HG03378 (cell line): ENCODE measurements at regions not wholly inside any gene's neighbourhood (a gene's known extent, or its start where the extent isn't known, plus 50 kb on each side); places are given as distances from the start of the nearest gene placed in this dataset.

Experiments used
- ATAC-seq: cut with Tn5 transposase; IDR thresholded peaks from one replicate; pipeline ENCODE4 v1.9.1; 2021; ENCODE audit warnings: mild to moderate bottlenecking, moderate library complexity; ENCODE audit not compliant: unreplicated experiment

GRCh38 chr2:41916177-41916576 lies 131.6 kb upstream of the PKDCC start:
- ATAC-seq: no peak

DNA sequence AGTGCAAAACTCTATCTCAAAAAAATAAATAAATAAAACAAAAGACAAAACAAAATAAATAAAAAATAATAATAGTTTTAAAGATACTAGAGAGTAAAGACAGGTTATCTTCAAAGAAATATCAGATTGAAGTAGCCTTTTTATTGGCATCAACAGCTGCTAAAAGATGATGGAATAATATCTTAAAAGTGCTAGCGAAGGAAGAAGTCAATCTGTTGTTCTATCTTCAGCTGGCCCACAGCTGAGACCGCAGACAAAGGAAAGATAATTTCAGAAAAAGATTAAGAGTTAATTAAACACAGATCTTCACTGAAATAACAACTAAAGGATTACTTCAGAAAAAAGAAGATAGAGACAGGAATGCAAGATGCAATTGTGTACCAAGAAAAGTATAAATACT lies 130.2 kb upstream of the PKDCC start:
- no peak for ATAC-seq

DNA sequence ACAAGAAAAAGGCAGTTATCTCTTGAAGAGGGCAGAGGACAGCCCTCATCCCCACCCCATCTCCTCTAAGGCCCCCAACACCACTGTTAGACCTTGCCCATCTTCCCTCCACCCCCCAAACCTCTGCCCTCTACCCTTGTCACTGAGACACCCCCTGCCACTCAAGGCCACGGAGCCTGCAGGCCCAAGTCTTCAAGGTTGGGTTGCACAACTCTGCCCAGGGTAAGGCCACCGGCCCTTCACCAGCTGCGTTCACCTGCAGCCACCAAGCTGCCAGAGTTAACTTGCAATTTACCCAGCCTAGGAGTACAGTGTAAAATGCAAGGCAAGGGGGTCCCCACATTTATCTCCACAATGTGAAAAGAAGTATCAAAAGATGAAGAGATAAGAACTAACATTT lies 128.7 kb upstream of the PKDCC start:
- no peak for ATAC-seq

GRCh38 chr2:41920181-41920580 lies 127.6 kb upstream of the PKDCC start:
- no peak for ATAC-seq

DNA sequence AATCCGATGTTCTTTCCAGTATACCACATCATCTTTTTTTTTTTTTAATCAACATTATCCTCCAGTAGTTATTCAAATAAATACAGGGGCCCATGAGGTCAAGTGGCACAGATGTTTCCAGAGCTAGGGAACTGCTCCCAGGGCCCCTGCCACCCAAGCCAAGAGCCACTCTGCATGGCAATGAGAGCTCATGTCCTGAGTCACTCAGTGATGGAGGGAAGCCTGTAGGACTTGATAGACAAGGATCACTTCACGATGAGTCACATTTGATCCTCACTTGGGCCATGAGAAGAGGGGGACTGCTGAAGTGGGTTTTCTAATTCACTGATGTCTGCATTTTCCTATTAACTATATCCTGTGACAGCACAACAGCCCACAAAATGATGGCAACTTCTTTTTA lies 127.0 kb upstream of the PKDCC start:
- no peak for ATAC-seq

GRCh38 chr2:41922177-41922576 lies 125.6 kb upstream of the PKDCC start:
- no peak for ATAC-seq

GRCh38 chr2:41923156-41923786 lies 124.5 kb upstream of the PKDCC start:
- no peak for ATAC-seq

GRCh38 chr2:41924024-41924423 lies 123.8 kb upstream of the PKDCC start:
- ATAC-seq: no peak

- no peak for ATAC-seq
Measured at GRCh38 chr2:41924709-41925408, 123.0 kb upstream of the PKDCC start.

DNA sequence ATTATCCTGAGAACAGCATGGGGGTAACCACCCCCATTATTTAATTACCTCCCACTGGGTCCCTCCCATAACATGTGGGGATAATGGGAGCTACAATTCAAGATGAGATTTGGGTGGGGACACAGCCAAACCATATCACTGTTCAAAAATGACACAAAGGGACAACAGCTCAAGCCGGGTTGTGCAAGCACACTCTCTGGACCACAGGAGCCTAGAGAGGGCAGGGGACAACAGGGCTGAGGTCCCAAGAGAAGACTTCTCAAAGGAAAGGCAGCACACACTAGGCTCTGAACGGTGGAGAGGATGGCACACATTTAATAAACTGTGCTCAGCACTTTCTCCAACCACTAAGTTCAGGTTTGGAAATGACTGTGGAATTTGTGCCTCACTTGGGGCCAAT lies 122.1 kb upstream of the PKDCC start:
- ATAC-seq: no peak

GRCh38 chr2:41926614-41927580 lies 120.9 kb upstream of the PKDCC start:
- no peak for ATAC-seq

GRCh38 chr2:41927581-41928264 lies 120.1 kb upstream of the PKDCC start:
- no peak for ATAC-seq

DNA sequence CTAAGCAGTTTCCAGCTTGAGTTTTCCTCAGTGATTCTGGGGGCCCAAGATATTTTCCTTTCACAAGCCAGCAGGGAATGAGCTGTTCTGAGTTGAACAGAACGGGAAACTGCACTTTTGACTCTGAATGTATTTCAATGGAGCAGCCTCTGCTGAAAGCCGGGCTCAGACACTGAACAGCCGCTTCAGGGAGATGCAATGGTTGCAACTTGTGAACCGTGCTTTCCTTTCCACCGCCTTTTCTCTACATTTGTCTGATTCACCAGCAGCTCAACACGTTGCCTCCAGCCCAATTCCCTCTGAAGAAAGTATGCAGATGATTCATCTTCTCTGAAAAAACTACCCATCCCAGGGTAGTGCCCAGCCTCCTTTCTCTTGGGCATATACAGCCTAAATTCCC lies 119.3 kb upstream of the PKDCC start:
- no peak for ATAC-seq

DNA sequence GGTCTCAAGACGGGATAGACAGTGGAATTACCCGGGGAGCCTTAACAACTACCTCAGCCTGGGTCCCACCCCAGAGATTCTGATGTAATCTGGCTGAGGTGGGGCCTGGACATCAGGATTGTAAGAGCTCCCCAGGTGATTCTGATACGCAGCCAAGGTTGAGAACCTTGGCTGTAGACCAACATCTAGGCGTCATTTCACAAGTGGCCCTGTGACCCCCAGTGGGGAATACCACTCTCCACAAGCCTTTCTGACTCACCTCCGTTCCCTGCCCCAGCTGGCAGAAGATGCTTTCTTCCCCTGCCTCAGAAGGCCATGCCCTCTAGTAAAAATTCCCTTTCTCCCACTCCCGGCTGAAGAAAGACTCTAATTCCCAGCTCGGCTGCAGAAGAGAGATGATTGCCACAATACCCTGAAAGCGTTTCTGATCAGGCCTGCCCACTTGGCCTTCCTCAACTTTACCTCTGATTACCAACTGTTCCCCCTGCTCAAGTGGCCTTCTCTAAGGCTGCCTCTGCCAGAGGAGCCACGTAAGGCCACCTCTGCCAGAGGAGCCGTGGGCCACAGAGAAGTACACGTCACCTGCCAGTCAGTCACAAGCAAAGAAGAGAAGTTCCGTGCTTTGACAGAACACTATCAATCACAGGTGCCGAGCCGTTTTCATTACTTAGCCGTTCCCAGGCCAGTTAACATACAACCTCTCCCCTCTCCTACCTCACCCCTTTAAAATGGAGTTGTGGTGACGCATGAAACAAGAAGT lies 116.8 kb upstream of the PKDCC start:
- no peak for ATAC-seq

DNA sequence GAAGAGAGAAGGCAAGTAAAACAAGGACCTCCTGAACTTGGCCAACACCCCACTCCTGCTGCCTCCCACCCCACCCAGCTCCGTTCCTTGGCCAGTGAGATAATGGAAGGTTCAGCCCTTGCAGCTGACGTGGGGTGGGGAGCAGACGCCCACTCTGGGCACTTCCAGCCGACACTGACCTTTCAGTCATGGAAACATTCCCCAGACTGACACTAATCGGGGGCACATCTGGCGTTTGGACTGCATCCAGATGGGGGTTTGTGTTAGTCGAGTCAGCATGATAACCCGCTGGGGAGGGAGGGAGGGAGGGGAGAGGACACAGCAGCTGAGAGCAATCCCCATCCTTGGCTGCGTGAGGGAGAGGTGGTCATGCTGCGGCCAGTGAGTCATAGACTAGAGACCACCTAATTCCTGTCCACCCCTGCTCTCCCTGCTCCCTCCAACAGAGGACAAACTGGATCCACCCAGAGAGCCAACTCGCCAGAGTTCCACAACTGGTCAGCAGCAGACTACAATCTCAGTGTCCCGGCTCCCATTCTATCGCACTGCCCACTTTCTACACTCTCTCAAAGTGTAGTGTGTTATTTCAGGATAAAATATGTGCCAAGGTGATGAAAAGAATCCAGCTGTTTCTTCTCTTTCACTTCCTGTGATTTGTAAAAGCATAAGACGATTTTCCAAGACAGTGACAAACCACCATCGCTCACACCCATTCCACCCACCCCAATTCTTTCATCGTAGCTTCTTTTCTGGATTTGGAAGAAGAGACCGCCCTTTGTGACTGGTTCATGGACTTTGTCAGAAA lies 115.4 kb upstream of the PKDCC start:
- ATAC-seq: no peak

- no peak for ATAC-seq
Measured at GRCh38 chr2:41933046-41933420, 114.8 kb upstream of the PKDCC start.

DNA sequence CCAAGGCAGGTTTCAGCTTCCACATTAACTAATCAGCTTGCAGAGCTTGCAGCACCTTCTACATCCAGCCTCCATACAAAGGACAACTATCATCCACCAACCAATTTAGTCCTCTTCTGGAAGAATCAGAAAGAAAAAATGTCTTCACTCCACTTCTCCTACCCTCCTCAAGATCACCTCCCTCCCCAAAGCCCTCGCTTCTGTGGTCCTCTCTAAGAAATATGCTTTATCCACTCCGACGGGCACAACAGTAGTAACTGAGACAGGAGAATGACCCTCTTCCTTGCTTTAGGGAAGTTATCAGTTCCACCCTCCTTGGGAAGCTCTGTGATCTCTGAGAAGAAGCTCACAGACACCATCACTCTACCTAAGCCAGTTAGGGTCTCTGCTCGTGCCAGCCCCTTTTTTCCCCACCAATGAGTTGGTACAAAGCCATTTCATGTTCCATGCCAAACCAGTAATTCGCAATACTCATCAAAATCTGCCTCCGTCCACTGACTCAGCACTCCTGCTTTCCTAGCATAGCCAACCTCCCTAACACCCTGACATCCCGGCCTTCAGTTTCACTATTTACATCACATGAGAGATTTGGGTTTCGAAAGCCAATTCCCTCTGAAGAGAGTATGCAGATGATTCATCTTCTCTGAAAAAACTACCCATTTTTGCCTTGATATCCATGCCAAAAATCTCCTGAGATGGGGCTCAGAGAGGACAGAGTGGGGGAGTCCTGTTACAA lies 114.1 kb upstream of the PKDCC start:
- ATAC-seq: no peak

GRCh38 chr2:41934329-41934958 lies 113.4 kb upstream of the PKDCC start:
- ATAC-seq: no peak
